ENCODE measurements at regions not wholly inside any gene's neighbourhood (a gene's known extent, or its start where the extent isn't known, plus 50 kb on each side); places are given as distances from the start of the nearest gene placed in this dataset.

GRCh38 chr9:29753638-29754037 is 2180.4 kb upstream of the C9orf72 start:
- no peak overlapping the region for H3K9ac ChIP-seq (ENCODE audit: insufficient read depth in 1 of 2, low read depth in 2 of 2, low read length in 2 of 2)
- FAIRE-seq: no peak
- no peaks in the 10 kb centered on the region for H3K27me3 ChIP-seq (ENCODE audit: control insufficient read depth in 2 of 2, insufficient read depth in 2 of 2, low read length in 2 of 2)
- no peak overlapping the region for H3K27ac ChIP-seq (ENCODE audit: extremely low read depth, low read depth, low read length)
- no peaks in the 10 kb centered on the region for H3K36me3 ChIP-seq (ENCODE audit: control insufficient read depth, insufficient read depth, low read length)
- no peaks in the 10 kb centered on the region for H3K4me1 ChIP-seq (replicated peaks in 1 of 2; ENCODE audit: control insufficient read depth in 2 of 2, insufficient read depth in 2 of 2, low read length in 2 of 2)
- no peaks in the 10 kb centered on the region for H3K9me1 ChIP-seq (ENCODE audit: control insufficient read depth, insufficient read depth, low read length)
- H3K79me2 ChIP-seq (ENCODE audit: control insufficient read depth, insufficient read depth, low read length): no peaks in the 10 kb centered on the region
- no peak for DNase-seq (ENCODE audit: extremely low read depth in 1 of 4, low spot score in 3 of 4)
- in situ Hi-C loops (cut with MboI) (no loop called here), intact Hi-C loops (cut with micrococcal nuclease) (no loop called here)
- no peak overlapping the region for H2AFZ ChIP-seq (ENCODE audit: low read depth, low read length)
- H3K4me2 ChIP-seq (ENCODE audit: insufficient read depth, low read length): no peak overlapping the region
- no peaks in the 10 kb centered on the region for H3K9me3 ChIP-seq (replicated peaks; ENCODE audit: control insufficient read depth, insufficient read depth, low read depth, low read length)
- ATAC-seq: no peak
- no peak overlapping the region for H3K4me3 ChIP-seq
- CTCF ChIA-PET (ENCODE audit: low intra/inter-chr PET ratio): no interaction called here
- no peaks in the 10 kb centered on the region for H4K20me1 ChIP-seq (replicated peaks; ENCODE audit: control insufficient read depth, insufficient read depth, low read length)
- POLR2A ChIA-PET: no interaction called here
- no peak for TF ChIP-seq GATA2 (CRISPR knock-in tag; IDR thresholded peaks at IDR 0.05)
- TF ChIP-seq SRSF3 (IDR thresholded peaks at IDR 0.05; ENCODE audit: insufficient read depth, low read length): no peak
- no peak for TF ChIP-seq MTA2 (IDR thresholded peaks at IDR 0.05; ENCODE audit: low read depth)
- TF ChIP-seq THRB (CRISPR knock-in tag; conservative IDR thresholded peaks at IDR 0.05): no peak
- no peak for TF ChIP-seq CBFA2T3 (IDR thresholded peaks at IDR 0.05)
- no peak for TF ChIP-seq ZNF263 (CRISPR knock-in tag; IDR thresholded peaks at IDR 0.05; ENCODE audit: borderline replicate concordance)
- TF ChIP-seq KAT2B (IDR thresholded peaks at IDR 0.05; ENCODE audit: low read depth, low read length): no peak
- TF ChIP-seq RBM15 (IDR thresholded peaks at IDR 0.05; ENCODE audit: insufficient read depth, low read length): no peak
- no peak for TF ChIP-seq ZNF197 (CRISPR knock-in tag; IDR thresholded peaks at IDR 0.05; ENCODE audit: low read depth)
- TF ChIP-seq ZNF764 (CRISPR knock-in tag; IDR thresholded peaks at IDR 0.05; ENCODE audit: low read depth): no peak
- TF ChIP-seq MAFK (IDR thresholded peaks at IDR 0.05; ENCODE audit: low read length): no peak
- TF ChIP-seq L3MBTL2 (IDR thresholded peaks at IDR 0.05): no peak
- no peak for TF ChIP-seq ZNF217 (CRISPR knock-in tag; IDR thresholded peaks at IDR 0.05)
- no TSS peak for BruUV-seq (replicated peaks)

All from K562 (cell line).